ENCODE measurements at regions not wholly inside any gene's neighbourhood (a gene's known extent, or its start where the extent isn't known, plus 50 kb on each side); places are given as distances from the start of the nearest gene placed in this dataset.

- TF ChIP-seq CTCF (IDR thresholded peaks at IDR 0.05), result no peak
- TF ChIP-seq EP300 (IDR thresholded peaks at IDR 0.05), result no peak
- no peak for TF ChIP-seq POLR2A (IDR thresholded peaks at IDR 0.05)
- no peak for TF ChIP-seq POLR2AphosphoS5 (IDR thresholded peaks at IDR 0.05)
These were observed 465.4 kb downstream of the DMRT2 start for GRCh38 chr9:1515557-1515956.

Data from suprapubic skin (tissue), 4 donors.